Osteocyte (in vitro differentiated cells): ENCODE measurements at regions not wholly inside any gene's neighbourhood (a gene's known extent, or its start where the extent isn't known, plus 50 kb on each side); places are given as distances from the start of the nearest gene placed in this dataset.

Source experiments
- DNase-seq: peaks from one replicate; pipeline ENCODE4 v3.0.0; 2021; ENCODE audit warnings: mixed read lengths; ENCODE audit not compliant: unreplicated experiment; ENCODE audit errors: extremely low spot score
- H3K27ac Mint-ChIP-seq: one replicate; pipeline ENCODE4 v1.8.0; 2021; ENCODE audit warnings: mild to moderate bottlenecking, mixed read lengths; ENCODE audit not compliant: unreplicated experiment
- H3K27me3 Mint-ChIP-seq: one replicate; pipeline ENCODE4 v1.8.0; 2021; ENCODE audit warnings: mixed read lengths; ENCODE audit not compliant: unreplicated experiment
- H3K36me3 Mint-ChIP-seq: one replicate; pipeline ENCODE4 v1.8.0; 2021; ENCODE audit warnings: mixed read lengths; ENCODE audit not compliant: unreplicated experiment
- H3K4me1 Mint-ChIP-seq: one replicate; pipeline ENCODE4 v1.8.0; 2021; ENCODE audit warnings: mixed read lengths; ENCODE audit not compliant: unreplicated experiment
- H3K4me3 Mint-ChIP-seq: one replicate; pipeline ENCODE4 v1.8.0; 2021; ENCODE audit warnings: mild to moderate bottlenecking, moderate library complexity, mixed read lengths; ENCODE audit not compliant: unreplicated experiment
- H3K9me3 Mint-ChIP-seq: one replicate; pipeline ENCODE4 v1.8.0; 2021; ENCODE audit warnings: mixed read lengths; ENCODE audit not compliant: unreplicated experiment
- TF ChIP-seq, protein P1 (sequence below): fragments of 200-600 bp; sonication (generic); IDR thresholded peaks from 2 replicates; pipeline ENCODE4 v1.5.0; 2021; ENCODE audit warnings: antibody characterized with exemption, mild to moderate bottlenecking, moderate library complexity

DNA sequence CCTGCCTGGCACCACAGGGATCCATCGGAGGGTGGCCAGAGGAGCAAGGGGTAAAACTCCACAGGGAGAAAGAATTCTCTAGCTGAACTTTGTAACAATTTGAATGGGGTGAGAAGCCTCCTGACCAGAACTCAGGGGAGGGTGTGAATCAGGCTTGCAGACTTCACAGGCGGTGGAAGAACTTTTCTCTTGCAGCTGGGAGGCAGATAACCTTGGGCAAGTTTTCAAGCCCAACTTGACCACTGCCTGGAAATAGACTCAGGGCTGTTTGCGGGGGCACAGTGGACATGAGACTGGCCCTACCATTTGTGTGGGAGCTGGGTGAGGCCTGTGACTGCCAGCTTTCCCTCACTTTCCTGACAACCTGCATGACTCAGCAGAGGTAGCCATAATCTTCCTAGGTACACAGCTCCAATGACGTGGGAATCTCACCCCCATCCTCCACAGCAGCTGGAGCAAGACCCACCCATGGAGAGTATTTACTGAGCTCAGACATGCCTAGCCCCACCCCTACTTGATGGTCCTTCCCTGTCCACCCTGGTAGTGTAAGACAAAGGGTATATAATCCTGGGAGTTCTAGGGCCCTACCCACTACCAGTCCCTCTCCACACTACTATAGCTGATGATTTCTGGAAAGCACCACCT is 210.0 kb upstream of the AGTR2 start:
- TF ChIP-seq, protein P1, sequence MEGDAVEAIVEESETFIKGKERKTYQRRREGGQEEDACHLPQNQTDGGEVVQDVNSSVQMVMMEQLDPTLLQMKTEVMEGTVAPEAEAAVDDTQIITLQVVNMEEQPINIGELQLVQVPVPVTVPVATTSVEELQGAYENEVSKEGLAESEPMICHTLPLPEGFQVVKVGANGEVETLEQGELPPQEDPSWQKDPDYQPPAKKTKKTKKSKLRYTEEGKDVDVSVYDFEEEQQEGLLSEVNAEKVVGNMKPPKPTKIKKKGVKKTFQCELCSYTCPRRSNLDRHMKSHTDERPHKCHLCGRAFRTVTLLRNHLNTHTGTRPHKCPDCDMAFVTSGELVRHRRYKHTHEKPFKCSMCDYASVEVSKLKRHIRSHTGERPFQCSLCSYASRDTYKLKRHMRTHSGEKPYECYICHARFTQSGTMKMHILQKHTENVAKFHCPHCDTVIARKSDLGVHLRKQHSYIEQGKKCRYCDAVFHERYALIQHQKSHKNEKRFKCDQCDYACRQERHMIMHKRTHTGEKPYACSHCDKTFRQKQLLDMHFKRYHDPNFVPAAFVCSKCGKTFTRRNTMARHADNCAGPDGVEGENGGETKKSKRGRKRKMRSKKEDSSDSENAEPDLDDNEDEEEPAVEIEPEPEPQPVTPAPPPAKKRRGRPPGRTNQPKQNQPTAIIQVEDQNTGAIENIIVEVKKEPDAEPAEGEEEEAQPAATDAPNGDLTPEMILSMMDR: no peak
- peaks cover 18% of the 10 kb centered on the region for H3K9me3 Mint-ChIP-seq
- DNase-seq: no peak
- H3K4me1 Mint-ChIP-seq: no peaks in the 10 kb centered on the region
- no peak overlapping the region for H3K4me3 Mint-ChIP-seq
- H3K27ac Mint-ChIP-seq: peak overlapping the region; percentile 40
- H3K36me3 Mint-ChIP-seq: no peaks in the 10 kb centered on the region
- no peaks in the 10 kb centered on the region for H3K27me3 Mint-ChIP-seq

DNA sequence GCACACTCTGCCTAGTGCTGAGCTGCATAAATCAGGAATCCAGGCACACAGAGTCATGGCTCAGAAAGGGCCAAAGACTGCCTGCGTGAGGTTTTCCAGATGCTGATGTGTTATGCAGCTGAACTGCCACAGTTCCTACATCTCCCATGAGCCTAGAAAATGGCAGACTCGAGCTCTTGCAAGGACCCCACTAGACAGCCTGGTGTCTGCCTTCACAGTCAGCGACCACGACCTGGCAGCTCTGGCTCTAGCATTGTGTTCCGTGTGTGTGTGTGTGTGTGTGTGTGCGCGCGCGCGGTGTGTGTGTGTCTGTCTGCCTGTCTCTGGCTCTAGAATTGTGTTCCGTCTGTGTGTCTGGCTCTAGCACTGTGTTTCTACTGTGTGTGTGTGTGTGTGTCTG is 203.6 kb upstream of the AGTR2 start:
- TF ChIP-seq, protein P1: no peak
- no peak for DNase-seq
- Mint-ChIP-seq H3K4me3 (no peak overlapping the region), H3K27ac (no peak overlapping the region), H3K27me3 (peaks cover 11% of the 10 kb centered on the region), H3K4me1 (peaks cover 8% of the 10 kb centered on the region), H3K9me3 (peaks cover 15% of the 10 kb centered on the region), H3K36me3 (no peaks in the 10 kb centered on the region)

DNA sequence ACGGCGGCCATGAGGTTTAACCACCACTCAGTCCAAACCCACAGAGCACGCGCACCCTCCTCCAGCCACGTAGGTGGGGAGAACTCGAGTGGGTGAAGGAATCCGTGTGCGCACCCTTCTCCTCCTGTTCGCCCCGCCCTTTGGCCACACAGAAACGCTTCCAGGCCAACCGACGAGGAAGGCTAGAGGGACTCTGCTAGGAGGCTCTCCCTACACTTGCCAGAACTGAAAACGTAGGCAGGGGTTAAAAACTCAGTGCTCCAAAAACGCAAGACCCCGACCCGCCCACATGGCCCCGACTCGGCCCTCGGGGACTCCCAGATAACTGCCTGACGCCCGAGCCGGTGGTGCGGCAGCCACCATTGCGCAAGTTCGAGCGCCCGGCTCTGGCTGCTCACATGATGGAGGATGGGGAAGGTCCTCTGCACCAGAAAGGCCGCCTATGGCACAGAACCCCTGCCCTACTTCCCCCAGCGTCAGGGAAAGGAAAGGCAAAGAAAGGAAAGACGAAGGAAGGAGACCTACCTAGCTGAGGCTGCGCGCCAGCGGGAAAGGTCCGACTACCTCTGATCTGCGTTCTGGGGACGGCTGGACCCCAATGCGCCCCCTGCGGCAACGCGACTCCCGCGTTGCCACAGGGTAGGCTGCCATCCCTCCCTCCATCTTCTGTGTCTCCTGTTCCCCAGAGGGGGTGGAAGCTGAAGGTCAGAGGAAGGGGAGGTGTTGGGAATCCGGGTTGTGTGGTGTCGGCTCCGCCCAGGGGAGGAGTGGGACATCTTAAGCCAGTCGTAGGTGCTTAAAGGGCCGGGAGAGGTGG is 201.9 kb upstream of the AGTR2 start:
- Mint-ChIP-seq H3K9me3 (peaks cover 9% of the 10 kb centered on the region), H3K36me3 (no peaks in the 10 kb centered on the region), H3K27me3 (peaks cover 11% of the 10 kb centered on the region), H3K4me1 (peaks cover 8% of the 10 kb centered on the region), H3K27ac (peak overlapping the region; percentile 74), H3K4me3 (peak overlapping the region; percentile 83)
- DNase-seq: no peak
- TF ChIP-seq, protein P1: peak; percentile 23

DNA sequence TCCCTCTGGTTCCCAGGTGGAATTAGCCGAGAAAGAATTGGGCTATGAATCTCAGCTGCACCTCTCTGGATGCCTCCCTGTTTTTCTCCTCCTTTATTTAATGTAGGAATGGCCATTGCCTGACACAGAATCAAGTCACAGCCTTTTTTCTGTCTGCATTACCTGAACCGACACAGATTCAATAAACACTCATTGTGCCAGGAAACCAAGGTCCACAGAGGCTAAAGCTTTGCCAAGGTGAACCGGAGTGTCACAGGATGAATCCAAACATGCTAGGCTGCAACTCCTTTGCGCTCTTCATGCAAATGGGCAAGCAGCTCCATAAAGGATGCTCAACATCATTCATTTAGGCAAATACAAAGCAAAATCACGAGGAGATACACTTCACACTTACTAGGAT is 199.8 kb upstream of the AGTR2 start:
- H3K4me3 Mint-ChIP-seq: no peak overlapping the region
- no peak overlapping the region for H3K27ac Mint-ChIP-seq
- peaks cover 8% of the 10 kb centered on the region for H3K4me1 Mint-ChIP-seq
- no peaks in the 10 kb centered on the region for H3K36me3 Mint-ChIP-seq
- H3K9me3 Mint-ChIP-seq: peaks cover 4% of the 10 kb centered on the region
- DNase-seq: no peak
- peaks cover 11% of the 10 kb centered on the region for H3K27me3 Mint-ChIP-seq
- TF ChIP-seq, protein P1: no peak

DNA sequence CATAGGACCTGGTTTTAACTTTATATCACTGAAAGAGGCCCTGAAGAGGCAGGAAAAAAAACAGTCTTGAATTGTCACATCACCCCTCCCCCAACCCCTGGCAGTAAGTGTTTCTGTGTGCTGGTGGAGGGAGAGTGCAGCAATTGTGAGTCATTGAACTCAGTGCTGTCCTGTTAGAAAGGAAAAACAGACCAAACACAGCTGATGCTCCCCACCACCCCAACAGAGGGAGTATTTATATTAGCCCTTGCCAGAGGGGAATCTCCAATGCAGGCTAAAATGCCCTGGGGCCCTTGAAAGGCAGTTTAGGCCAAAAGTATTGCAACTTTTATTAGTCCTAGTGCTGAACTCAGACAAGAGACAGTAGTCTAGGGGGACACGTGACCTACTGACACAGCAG is 197.8 kb upstream of the AGTR2 start:
- Mint-ChIP-seq H3K4me1 (peaks cover 5% of the 10 kb centered on the region), H3K4me3 (no peak overlapping the region), H3K27ac (no peak overlapping the region), H3K9me3 (peaks cover 4% of the 10 kb centered on the region), H3K27me3 (peaks cover 11% of the 10 kb centered on the region), H3K36me3 (no peaks in the 10 kb centered on the region)
- DNase-seq: no peak
- TF ChIP-seq, protein P1: no peak
